Pulmonary artery endothelial cell (primary cell): ENCODE measurements at regions not wholly inside any gene's neighbourhood (a gene's known extent, or its start where the extent isn't known, plus 50 kb on each side); places are given as distances from the start of the nearest gene placed in this dataset.

Experiments
- DNase-seq: peaks from one replicate; pipeline ENCODE4 v3.0.0-alpha.2; 2011; ENCODE audit warnings: low read depth, low spot score

- DNase-seq, result no peak
Observed at GRCh38 chr3:147755310-147755709, 346.1 kb downstream of the ZIC1 start.

DNA sequence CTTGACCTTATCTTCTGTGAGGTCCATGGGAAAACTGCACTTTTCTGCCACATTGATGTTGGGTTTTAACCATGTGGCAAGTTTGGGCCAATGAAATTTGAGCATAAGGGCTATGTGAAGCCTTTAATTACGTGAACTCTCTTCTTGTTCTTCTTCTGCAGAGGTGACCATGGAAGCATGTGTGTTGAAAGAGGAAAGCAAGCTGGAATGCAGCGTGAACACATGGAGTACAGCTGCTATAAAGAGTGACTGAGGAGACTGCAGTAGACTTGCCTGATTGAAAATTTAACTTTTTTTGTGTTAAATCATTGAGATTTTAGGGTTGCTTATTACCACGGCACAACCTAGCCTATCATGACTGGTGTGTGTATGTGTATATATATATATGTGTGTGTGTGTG, 347.3 kb downstream of the ZIC1 start:
- no peak for DNase-seq

DNA sequence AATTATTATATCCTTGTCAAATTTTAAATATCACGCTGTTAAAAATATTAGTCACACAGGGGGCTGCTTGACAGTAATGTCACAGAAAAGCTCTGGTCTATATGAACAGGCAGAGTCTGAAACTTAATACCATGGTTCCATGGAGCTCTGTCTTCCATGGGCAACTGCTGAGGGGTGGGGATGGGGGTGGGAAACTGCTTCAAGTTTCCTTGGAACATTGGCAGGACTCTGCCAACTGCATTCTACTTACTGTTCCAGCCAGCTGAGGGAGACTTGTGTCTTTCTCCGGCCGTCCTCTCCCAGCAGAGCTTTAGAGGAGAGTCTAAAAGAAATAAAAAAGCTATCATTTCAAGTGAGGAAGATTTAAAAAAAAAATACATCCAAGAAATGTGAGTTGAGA, 348.7 kb downstream of the ZIC1 start:
- DNase-seq, result no peak

DNA sequence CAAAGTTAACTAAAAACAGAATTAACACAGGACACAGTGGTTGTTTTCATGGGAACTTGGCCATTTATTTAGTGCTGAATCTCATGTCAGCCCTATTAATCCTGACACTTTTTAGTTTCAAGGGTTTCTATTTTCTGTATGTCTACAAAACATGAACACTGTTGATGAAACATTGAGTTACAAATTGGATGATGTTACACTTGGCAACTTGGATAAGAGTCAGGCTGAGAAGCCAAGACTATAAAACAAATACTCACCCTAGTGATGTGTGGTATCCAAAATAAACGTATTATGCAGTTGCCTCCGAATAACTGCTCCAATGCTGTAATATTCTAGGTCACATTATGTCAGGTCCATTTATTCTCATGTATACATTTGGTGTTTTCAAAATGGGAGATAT, 349.6 kb downstream of the ZIC1 start:
- no peak for DNase-seq

DNA sequence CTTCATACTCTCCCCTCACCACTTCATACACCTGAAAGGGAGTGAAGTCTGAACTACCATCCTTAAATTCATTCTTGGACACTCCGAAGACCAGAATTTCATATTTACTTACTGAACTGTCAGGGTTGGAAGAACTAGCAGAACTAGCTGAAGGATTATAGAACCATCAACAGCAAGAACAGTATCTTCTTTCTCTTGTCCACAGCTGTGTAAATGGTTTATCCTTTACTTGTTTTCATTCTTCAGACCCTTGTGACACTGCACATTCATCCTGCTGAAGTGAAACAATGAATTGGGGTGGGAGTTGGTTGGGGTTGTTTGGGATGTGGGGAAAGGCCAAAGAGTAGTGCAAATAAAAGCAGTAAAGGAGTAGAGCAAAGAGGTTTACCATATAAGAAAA, 350.9 kb downstream of the ZIC1 start:
- DNase-seq, result no peak

DNA sequence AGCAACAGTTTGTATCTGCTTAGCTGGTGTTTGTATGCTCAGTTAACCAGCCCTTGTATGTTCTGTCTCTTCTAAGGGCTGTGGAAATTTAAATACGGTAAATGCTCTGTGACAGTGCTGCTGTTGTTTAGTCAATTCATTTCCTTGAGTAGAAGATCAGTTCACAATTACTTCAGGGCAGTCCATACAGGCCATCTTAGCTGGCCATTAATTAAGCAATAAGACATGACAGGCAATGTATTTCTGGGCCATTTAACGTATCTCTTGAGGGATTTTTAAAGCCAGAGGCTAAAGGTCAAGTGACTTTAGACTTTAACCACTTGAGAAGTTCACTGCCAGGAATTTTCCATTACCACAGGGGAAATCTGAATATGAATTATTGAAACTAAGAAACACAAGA, 351.8 kb downstream of the ZIC1 start:
- DNase-seq, result no peak

DNA sequence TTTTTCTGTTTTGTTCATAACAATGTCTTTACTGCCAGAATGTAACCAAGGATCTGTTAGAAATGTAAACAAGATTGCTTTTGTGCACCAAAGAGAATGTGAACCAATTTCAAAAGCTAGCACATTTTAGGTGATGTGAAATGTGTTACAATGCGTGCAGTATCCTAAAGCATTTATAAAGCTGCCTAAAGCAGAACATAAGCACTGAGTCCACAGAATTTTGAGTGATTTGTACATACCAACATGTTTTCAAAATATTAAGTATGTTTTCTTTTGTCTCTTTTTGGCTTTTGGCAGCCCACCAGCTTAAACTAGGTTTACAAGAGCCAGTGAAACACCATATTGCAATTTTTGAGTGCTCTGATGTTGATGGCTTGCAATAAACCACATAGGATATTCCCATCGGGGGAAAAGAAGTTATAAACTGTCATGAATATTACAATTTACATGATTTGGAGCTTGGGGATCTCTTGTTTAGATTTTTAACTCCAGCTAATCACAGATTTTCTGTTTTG, 364.0 kb downstream of the ZIC1 start:
- DNase-seq, result no peak

DNA sequence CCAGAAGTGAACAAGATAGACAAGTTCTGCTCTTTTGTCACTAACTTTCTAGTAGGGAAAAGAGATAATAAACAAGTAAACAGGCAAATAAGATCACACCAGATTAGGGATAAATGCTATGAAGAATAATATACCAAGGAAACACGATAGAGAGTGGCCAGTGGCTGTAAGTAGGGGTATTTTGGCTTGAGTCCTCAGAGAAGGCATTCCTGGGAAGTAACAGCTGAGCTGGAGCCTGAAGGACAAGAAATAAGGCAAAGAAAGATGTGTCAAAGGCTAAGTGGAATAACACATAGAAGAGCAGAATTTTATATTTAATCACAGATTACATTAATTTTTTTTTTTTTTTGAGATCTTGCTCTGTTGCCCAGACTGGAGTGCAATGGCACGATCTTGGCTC, 366.2 kb downstream of the ZIC1 start:
- no peak for DNase-seq

DNA sequence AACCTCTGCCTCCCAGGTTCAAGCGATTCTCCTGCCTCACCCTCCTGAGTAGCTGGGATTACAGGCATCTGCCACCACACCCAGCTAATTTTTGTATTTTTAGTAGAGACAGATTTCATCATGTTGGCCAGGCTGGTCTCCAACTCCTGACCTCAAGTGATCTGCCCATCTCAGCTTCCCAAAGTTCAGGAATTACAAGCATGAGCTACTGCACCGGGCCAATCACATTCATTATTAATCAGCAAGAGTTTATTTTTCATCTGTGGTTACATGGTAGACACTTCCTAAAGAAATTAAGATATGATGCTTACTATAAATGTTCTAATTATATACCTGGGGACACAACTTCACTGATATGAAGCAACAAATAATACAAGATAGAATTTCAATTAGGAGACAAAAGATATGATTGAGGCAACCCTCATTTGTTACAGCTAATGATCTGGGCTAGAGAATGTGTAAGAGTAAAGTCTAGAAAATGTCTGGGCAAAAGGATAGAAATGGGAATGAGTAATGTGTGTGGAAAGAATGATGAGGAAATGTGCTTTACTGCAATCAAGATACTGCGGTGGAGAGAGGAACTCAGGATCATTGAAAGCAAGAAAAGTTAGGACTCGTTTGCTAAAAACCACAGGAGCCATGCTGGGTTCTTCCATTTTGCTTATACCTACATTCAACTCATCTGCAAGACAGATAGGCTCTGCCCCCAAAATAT, 366.8 kb downstream of the ZIC1 start:
- DNase-seq, result no peak

DNA sequence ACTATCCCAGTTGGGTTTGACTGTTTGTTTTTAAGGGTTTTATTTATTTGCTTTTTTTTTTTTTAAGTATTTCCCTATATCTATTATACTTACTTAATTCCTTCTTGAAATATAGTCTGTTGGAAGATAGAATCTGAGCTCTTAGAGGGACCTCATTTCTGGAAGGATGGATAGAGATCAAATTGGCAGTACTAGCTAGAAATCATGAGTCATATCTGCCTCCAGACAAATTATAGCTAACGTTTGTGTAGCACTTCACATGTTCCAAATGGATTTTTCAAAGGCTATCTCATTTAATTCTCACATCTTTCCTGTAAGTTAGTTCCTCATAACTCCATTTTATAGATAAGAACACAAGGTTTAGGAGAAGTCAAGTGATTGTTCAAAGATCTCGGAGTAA, 384.7 kb downstream of the ZIC1 start:
- no peak for DNase-seq

GRCh38 chr3:147794596-147794995, 385.4 kb downstream of the ZIC1 start:
- no peak for DNase-seq

GRCh38 chr3:147795418-147795817, 386.3 kb downstream of the ZIC1 start:
- DNase-seq, result no peak

DNA sequence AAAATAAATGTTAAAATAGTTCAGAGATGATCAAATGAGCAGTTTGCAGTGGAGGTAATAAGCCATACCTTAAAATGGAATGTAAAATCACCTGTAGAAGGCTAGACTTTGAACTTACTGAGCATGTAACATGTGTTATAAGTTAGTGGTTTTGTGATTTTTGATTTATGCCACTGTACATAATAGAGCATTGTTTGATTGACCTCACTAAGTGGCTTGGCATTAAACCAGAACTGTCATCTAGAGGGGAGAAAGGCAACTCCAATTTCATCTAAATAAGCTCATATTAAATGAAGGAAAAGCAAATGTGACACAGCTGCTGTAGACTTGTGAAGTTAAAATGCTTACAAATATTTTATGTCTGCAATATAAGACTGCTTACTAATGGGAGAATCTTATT, 387.9 kb downstream of the ZIC1 start:
- DNase-seq, result no peak

DNA sequence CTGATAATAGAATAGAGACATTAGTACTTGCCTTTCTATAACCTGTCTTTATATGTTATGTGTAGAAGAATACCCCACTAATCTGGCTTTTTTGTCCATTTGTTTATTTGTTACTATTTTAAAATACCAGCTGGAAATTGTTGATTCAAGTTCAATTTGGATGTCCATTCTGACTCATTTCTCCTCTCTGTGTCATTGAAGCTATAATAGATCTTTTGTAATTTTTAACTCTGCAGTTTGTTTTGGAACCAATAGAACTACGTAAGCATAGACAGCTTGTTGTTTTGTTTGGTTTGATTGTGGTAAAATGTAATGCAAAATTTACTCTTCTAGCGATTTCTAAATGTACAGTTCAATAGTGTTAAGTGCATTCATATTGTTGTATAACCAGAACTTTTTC, 390.4 kb downstream of the ZIC1 start:
- no peak for DNase-seq

DNA sequence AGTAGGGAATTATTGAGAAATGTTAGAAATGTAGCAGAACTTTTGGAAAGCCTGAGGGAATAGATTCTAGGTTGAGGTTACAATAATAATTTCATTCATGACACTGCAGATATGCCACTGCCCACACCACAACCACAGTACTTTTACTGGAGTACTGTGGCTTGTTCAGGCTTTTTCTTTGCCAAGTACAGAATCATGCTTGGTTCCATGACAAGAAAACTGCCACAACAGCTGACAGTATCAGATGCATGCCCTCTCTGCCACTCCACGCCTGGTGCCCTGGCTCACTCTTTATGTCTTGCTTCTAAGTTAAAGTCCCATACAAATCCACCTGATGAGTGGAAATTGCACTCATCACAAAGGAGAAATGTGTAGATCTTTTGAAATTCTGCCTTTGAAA, 398.6 kb downstream of the ZIC1 start:
- DNase-seq, result no peak

DNA sequence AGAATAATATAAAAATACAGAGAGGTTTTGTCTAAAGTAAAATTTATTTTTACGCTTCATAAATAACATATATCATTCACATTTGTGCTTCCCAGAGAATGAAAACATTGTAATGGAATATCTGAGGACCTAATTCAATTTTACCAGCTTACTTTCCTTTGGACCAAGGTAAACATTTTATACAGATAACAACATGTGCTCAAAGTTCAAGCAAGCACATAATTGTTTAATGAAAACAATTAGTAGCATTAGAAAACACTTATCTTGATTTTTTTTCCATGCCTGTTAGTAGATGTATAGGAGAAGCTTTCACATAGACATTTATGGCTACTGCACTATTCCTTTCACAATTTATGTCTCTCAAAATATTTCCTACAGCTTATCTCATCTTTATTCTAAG, 400.0 kb downstream of the ZIC1 start:
- no peak for DNase-seq

DNA sequence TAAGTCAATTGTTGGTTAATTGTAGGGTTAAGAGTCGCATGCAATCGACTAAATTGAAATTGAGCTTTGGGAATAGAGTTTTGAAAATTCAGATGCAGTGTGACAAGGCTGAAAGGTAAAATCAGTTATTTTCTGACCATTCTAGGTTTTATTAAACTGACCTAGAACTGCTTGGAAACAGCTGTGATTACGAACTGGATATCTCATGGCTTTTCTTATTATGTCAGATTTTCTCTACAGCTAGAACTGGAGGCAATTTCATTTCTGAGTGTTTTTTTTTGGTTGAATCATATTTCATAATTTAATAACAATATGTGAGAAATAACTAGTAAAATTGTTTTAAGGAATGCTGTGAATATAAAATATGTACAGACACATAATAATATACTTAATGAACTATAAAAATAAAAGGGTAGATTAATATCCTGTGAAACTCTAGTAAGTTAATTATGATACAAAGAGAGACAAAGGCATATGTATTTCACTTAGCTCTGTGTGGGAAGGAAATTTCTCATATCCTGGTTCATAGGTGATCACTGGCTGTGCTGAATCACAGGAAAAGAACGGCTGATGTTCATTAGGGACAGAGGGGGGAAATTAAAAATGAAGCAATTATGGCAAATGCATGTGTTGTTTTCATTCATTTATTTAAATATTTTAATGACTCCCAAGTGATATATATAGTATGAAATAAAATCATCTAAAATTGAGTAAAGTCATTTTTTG, 403.2 kb downstream of the ZIC1 start:
- peak; percentile 52 for DNase-seq

DNA sequence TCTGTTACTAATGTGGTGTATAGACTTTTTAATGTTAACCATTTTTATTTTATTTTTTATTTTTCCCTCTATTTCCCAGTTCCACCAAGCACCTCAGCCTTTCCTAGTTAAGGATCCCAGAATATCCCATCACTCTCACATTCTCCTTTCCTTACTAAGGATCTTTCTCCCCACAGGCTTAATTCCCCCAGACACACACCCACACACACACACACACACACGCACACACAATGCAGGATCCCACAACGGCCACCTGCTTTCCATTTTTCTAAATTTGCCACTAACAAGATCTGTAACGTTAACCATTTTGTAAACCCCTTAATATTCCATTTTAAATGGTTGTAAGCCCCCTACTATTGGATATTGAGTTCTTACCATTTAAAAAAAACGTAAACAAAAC, 404.1 kb downstream of the ZIC1 start:
- DNase-seq, result no peak

DNA sequence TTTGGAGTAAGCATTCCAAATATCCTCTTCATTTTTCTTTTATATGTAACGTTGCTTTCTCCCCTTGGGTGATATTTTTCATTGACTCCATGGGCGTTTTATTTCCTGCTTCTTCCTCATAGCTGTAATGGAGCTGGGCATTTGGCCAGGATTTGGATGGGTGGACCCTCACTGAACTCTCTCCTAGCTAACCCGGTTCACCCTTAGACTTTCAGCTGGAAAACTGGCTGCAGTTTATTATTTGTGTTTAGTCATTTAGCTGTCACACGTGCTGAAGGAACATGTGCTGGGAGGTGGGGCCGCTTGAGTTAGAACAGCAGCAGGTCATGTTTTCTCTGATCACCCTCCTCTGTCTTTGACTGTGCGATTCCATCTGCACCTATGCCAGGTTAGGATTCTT, 407.6 kb downstream of the ZIC1 start:
- peak; percentile 51 for DNase-seq

- DNase-seq, result no peak
Observed at GRCh38 chr3:147832611-147833010, 423.4 kb downstream of the ZIC1 start.

- no peak for DNase-seq
Observed at GRCh38 chr3:147836330-147836729, 427.2 kb downstream of the ZIC1 start.

GRCh38 chr3:147838652-147839051, 429.5 kb downstream of the ZIC1 start:
- no peak for DNase-seq

GRCh38 chr3:147843331-147843730, 434.2 kb downstream of the ZIC1 start:
- no peak for DNase-seq
